Heart left ventricle (tissue), 13 donors: ENCODE measurements at regions not wholly inside any gene's neighbourhood (a gene's known extent, or its start where the extent isn't known, plus 50 kb on each side); places are given as distances from the start of the nearest gene placed in this dataset.
"Not testable (repeated sequence)": the region's sequence is repeated elsewhere in the genome, so short reads cannot be mapped to it uniquely, and the experiment has no call there.

Source experiments
- CTCF ChIP-seq, 12 donors: fragments of 200-600 bp; sonication (generic) in 4 of 12; IDR thresholded peaks; one replicate each; pipeline versions ENCODE4 v1.5.0 to v1.8.0; 2018 to 2022; ENCODE audit warnings: antibody characterized with exemption in 12 of 12, mild to moderate bottlenecking in 5 of 12
- POLR2A ChIP-seq, 2 donors: fragments of 450-650 bp; IDR thresholded peaks; one replicate each; pipeline ENCODE4 v1.6.1; 2017; ENCODE audit warnings: antibody characterized with exemption in 2 of 2, mild to moderate bottlenecking in 2 of 2, moderate library complexity in 2 of 2
- donor health status: ischemic (EF 13 %, LVEDD 7.1; RV severe dilation, severe dysfunction).
- donor health status: DM: no; HTN: yes; CAD: no.
- donor health status: DM: no; HTN: no; CAD: no.
- donor health status: ischemic (EF 25% LVEDD 6.9; RV normal size, moderate dysfunction).
- donor health status: ischemic (EF 25% LVEDD 5.7; RV mildly dilated, moderate dysfunction).
- donor health status: ischemic (EF 35%, LVEDD 5.7; RV mildly dilated, moderate dysfunction).
- donor health status: nonischemic (EF 11% LVEDD 7.7; RV severe dilation, severe dysfunction).
- donor health status: DM: yes; HTN: yes; CAD: no.
- donor health status: PGD.
- donor health status: ischemic (EF 29% LVEDD 5.4; RV normal size, mild dysfunction).
- donor health status: nonischemic (EF 23%, LVEDD 6.1; RV moderate dilation, normal function).

- not testable (repeated sequence) for TF ChIP-seq CTCF, POLR2A (IDR thresholded peaks at IDR 0.05)
Observed at GRCh38 chr1:234785471-234785919, 175.5 kb upstream of the IRF2BP2 start.
